DMS153 treated with DMSO at 0.1 percent for 48 hours (cell line): ENCODE measurements at regions not wholly inside any gene's neighbourhood (a gene's known extent, or its start where the extent isn't known, plus 50 kb on each side); places are given as distances from the start of the nearest gene placed in this dataset.
"Not testable (repeated sequence)": the region's sequence is repeated elsewhere in the genome, so short reads cannot be mapped to it uniquely, and the experiment has no call there.

Experiments
- DNase-seq: peaks from one replicate; lab custom pipeline; 2025; ENCODE audit not compliant: unreplicated experiment; lab: John Stamatoyannopoulos, UW

GRCh38 chr5:67774786-67775185 lies 440.8 kb upstream of the PIK3R1 start:
- no peak for DNase-seq

GRCh38 chr5:67774267-67774552 lies 441.3 kb upstream of the PIK3R1 start:
- no peak for DNase-seq

DNA sequence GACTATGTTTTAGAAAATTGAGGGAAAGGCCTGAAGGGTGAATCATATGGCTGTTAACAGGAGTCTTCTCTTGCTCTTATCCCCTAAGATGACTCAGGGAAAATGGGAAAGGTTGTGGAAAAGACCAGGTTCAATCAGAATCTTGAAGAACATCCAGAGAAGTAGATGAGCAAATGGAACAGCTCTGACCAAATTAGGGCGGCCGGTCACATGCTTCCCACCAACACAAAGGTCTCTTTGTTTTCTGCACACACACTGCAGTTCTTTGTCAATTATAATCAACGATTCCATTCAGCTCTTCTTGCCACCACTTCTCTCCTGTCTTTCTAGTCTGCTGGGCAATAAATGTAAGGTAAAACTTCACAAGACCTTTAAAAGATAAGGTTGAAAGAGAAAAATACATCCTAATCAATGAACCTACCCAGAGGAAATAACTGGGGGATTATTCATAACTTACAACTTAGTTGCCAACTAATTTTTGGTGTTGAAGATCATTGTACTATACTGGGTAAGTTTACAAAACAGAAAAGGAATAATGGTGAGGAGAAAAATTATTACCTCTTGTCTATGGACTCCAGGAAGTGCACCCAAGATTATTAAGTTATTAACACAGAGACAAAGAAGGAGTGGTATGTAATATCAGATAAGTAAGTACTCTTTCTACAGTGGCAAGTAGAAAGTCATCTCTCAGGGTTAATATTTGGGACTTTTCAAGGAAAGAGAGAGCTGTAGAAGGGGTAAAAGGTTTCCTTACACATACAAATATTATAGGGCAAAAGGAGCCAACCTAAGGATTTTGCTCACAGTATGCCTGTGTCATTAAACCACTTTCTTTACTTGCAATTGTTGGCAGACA lies 441.9 kb upstream of the PIK3R1 start:
- no peak for DNase-seq

GRCh38 chr5:67771791-67772190 lies 443.8 kb upstream of the PIK3R1 start:
- no peak for DNase-seq

GRCh38 chr5:67771221-67771620 lies 444.3 kb upstream of the PIK3R1 start:
- DNase-seq, result no peak

DNA sequence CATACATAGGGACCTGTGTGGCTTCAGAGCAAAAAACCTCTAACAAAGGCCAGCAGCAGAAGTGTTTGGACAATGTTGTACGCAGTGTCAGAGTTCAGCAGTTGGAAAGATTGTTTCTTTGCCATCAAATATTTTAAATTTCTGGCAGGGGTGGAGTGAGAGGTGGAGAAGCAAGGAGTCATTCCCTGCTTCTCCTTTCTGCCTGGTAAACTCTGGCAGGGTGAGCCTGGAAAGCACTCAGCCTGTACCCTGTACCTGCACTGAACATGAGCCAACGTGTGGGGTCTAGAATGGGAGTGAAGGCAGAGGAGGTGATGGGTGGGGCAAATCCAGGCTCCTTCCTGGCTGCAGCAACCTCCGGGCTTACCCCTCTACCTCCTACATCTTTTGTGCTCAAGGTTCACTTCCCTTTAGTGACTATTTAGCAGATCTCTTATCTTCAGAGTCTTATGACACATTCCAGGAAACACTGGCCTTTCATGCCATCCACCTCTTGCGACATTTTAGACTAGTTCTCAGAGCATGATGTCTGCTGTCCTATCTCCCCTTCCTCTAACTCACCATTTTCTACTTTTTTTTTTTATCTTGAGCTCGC lies 445.0 kb upstream of the PIK3R1 start:
- no peak for DNase-seq

- DNase-seq, result no peak
Measured at GRCh38 chr5:67765697-67766096, 449.9 kb upstream of the PIK3R1 start.

GRCh38 chr5:67757771-67758170 lies 457.8 kb upstream of the PIK3R1 start:
- not testable (repeated sequence) for DNase-seq

- no peak for DNase-seq
Measured at GRCh38 chr5:67752357-67752708, 463.2 kb upstream of the PIK3R1 start.

DNA sequence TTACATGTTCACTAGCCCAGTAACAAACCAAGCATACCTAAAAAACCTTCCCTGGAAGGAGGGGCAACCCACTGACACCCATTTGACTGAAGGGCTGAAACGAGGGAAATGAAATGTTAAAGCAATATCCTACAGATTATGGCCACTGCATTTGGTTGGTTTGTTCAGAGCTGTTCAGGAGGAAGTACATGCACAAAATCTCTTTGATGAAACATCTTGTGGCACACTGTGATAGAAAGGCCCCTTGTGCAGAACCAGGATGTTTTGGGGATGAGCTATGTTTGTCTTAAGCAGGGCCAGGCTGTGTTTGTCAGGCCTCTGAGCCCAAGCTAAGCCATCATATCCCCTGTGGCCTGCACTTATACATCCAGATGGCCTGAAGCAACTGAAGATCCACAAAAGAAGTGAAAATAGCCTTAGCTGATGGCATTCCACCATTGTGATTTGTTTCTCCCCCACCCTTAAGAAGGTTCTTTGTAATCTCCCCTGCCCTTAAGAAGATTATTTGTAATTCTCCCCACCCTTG lies 467.3 kb upstream of the PIK3R1 start:
- DNase-seq, result no peak

DNA sequence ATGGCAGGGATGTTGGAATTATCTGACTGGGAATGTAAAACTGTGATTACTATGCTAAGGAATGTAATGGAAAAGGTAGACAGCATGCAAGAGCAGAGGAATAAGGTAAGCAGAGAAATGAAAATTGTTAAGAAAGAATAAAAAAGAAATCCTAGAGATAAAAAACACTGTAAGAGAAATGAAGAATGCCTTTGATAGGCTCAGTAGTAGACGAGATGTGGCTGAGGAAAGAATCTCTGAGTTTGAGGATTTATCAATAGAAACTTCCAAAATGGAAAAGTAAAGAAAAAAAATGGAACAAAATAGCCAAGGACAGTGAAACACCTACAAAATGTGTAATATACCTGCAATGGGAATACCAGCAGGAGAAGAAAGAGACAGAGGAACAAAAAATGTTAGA lies 468.5 kb upstream of the PIK3R1 start:
- DNase-seq, result no peak

DNA sequence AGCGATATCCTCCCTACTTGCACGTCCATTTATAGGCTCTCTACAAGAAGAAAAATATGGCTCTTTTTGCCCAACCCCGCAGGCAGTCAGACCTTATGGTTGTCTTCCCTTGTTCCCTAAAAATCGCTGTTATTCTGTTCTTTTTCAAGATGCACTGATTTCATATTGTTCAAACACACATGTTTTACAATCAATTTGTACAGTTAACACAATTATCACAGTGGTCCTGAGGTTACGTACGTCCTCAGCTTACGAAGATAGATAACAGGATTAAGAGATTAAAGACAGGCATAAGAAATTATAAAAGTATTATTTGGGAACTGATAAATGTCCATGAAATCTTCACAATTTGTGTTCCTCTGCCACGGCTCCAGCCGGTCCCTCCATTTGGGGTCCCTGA lies 468.9 kb upstream of the PIK3R1 start:
- DNase-seq, result not testable (repeated sequence)

GRCh38 chr5:67746103-67746502 lies 469.5 kb upstream of the PIK3R1 start:
- no peak for DNase-seq

DNA sequence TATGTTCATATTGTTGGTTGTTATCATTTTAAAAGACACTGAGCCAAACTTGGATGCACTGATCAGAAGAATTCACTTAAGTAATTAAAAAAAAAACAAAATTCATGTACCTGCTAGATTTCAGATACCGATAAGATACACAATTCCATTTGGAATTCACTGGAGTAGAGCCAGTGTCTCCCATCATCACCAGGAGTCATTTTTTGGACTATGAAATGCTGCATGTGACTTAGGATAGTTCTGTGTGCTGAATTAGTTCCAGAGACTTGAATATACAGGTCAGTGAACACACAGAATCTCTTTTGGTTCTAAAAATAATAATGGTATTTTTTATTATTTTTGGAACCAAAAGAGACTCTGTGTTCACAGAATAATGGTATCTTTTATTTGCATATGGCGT lies 482.6 kb upstream of the PIK3R1 start:
- DNase-seq, result no peak

DNA sequence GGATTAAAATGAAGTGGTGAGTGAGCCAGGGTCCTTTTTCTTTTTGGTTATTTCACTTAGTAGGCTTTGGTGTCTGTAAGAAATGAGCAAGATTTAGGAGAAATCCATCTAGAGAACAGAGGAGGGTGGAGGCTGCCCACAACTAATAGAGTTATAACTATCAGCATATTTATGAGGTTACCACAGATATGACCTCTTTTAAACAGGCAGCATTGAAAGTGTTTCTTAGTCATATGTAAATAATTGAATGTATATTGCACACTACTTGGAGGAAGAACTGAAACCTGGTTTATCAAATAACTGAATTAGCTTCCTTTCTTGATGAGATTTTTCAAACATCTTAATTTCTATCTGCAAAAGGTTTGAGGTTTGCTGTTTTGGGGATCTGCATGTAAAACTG lies 483.1 kb upstream of the PIK3R1 start:
- DNase-seq, result no peak

GRCh38 chr5:67731886-67732285 lies 483.7 kb upstream of the PIK3R1 start:
- DNase-seq, result no peak

DNA sequence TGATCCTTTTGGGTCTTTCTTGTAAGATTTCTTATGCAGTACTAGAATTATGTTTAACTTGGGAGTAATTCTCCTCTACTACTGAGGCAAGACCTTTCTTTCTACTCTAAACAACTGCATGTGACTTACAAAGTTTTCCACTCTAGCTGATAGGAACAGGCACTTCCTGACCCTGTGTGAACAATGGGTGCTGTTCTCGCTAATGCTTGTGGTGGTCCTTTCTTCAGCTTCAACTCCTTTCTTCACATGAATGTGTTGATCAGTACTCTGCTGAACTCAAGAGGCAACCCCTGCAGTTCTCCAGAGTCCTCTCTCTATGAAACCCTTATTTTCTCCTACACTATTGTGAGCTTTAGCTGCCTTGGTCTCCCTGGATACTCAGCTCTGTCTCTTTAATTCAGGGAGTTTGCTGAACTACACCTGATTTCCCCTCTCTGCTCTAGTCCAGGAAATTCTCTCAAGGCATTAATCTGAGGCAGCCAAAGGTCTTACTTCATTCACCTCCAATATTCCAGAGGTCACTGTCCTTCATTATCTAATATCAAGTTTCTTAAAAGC lies 484.6 kb upstream of the PIK3R1 start:
- no peak for DNase-seq

DNA sequence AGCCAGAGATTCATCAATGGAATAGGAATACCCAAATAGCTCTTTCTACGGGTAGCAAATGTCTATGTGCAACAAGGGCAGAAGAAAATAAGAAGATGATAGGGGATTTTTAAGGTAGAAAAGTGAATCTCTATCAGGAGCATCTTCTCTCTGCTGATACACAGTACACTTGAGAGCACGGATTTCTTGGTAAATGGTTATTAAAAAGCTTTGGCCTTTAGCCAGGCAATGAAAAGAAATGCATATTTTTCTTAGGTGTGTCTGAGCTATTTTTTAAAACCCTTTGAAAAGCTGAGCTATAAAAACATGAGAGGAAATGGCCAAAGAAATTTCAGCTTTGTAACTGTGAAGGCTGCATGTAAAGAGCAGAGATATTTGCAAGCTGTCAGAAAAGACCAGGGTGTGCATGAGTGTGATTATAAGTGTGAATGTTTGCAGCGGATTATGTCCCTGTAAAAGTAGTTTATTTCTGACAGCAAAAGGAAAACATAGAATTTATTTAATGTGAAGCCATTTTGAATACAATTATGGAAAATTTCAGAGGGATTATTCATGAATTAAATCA lies 487.1 kb upstream of the PIK3R1 start:
- DNase-seq, result no peak

DNA sequence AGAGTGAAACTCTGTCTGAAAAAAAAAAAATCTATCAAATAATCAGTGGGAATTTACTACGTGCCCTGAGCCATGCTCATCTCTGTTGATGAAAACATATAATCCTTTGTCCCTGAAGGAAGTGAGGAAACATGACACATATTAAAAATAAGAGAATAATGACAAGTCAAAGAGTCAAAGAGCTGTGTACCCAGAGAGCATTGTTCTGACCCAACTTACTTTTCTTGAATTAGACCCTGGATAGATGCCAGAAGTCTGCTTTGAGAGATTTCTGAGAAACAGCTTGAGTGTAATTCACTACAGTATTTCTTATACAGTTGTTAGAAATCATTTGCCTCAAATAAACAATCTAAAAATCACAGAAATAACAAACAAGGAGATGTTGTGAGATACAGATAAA lies 490.0 kb upstream of the PIK3R1 start:
- no peak for DNase-seq

GRCh38 chr5:67724412-67725135 lies 491.0 kb upstream of the PIK3R1 start:
- no peak for DNase-seq

GRCh38 chr5:67723873-67724272 lies 491.7 kb upstream of the PIK3R1 start:
- DNase-seq, result no peak
